Activated CD8-positive, alpha-beta memory T cell treated with anti-CD3 and anti-CD28 coated beads, Interleukin-2, amount 10 ng/mL, durations not matched to agents 7 days and 5 days (primary cell): ENCODE measurements at regions not wholly inside any gene's neighbourhood (a gene's known extent, or its start where the extent isn't known, plus 50 kb on each side); places are given as distances from the start of the nearest gene placed in this dataset.

Source experiments
- ATAC-seq: fragments of 150-1000 bp; cut with Tn5 transposase; one replicate; pipeline ENCODE4 v1.10.0; 2021; ENCODE audit warnings: moderate library complexity
- CTCF ChIA-PET: fragments of 350-600 bp; sonication (Branson Sonifier 250); formaldehyde crosslinking; loops from one replicate; lab custom pipeline; 2021; ENCODE audit warnings: antibody characterized with exemption; lab: Charles Lee
- DNase-seq: peaks from one replicate; pipeline ENCODE4 v3.0.0-alpha.2; 2020
- H3K27ac Mint-ChIP-seq: one replicate; pipeline ENCODE4 v1.8.0; 2021; ENCODE audit warnings: mild to moderate bottlenecking, mixed read lengths
- H3K27me3 Mint-ChIP-seq: one replicate; pipeline ENCODE4 v1.8.0; 2021; ENCODE audit warnings: mixed read lengths
- H3K36me3 Mint-ChIP-seq: one replicate; pipeline ENCODE4 v1.8.0; 2021; ENCODE audit warnings: mild to moderate bottlenecking, mixed read lengths
- H3K4me1 Mint-ChIP-seq: one replicate; pipeline ENCODE4 v1.8.0; 2021; ENCODE audit warnings: mixed read lengths
- H3K4me3 Mint-ChIP-seq: one replicate; pipeline ENCODE4 v1.8.0; 2021; ENCODE audit warnings: mild to moderate bottlenecking, moderate library complexity, mixed read lengths
- H3K9me3 Mint-ChIP-seq: one replicate; pipeline ENCODE4 v1.8.0; 2022; ENCODE audit warnings: low read depth, mixed read lengths

DNA sequence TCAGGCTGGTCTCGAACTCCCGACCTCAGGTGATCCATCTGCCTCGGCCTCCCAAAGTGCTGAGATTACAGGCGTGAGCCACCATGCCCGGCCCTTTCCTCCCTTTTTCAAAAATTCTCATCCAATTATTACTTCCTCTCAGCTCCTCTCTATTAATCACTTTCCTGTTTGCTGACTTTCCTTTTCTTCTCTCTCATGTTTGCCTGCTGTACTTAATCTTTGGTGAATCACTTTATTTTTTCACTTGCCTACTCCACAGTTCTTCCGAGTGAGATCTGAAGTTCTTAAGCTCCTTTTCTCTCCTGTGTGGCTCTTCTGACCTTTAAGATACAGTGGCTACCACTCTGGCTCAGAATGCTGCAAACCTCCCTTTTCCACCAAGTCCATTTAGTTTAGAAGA is 126.3 kb upstream of the SERTAD2 start:
- CTCF ChIA-PET: interaction anchor here (1.3 kb wide), 1 partner anchor 52 kb away, joined by 3 read pairs; no protein-coding TSS in a partner anchor
- Mint-ChIP-seq H3K4me1 (peaks cover 3% of the 10 kb centered on the region), H3K4me3 (no peak overlapping the region), H3K9me3 (no peaks in the 10 kb centered on the region), H3K27me3 (no peaks in the 10 kb centered on the region), H3K36me3 (peaks cover 3% of the 10 kb centered on the region), H3K27ac (no peak overlapping the region)
- ATAC-seq (no peak), DNase-seq (no peak)

DNA sequence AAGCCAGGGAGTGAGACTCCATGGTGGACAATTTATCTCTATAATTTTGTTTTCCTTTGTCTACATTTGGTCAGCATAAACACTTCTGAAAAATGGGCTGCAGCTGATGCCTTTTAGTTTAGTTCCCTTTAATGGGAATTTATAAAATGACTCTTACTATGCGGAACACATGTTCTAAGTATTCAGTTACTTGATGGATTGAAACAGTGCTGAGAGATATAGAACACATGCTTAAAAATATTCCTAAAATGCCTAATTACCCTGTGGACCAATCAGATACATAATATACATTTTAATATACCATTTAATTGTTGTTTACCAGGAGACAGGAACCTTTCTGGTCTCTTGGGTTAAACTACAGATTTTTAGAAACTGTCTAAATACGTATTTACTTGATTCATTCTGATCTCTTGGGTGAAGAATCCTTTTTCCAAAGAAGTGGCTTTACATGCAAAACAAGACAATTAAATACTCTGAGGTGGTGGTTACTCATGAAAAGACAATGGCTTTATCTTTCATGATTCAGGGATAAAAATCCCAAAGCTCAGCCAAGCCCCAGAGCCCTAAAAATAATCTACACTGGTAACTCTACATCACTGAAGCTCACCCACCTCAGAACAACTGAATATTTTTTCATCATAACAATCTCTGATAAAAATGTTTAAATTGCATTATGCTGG is 128.1 kb upstream of the SERTAD2 start:
- CTCF ChIA-PET: interaction anchor here (1.3 kb wide), 1 partner anchor 12 kb away, joined by 3 read pairs; no protein-coding TSS in a partner anchor

DNA sequence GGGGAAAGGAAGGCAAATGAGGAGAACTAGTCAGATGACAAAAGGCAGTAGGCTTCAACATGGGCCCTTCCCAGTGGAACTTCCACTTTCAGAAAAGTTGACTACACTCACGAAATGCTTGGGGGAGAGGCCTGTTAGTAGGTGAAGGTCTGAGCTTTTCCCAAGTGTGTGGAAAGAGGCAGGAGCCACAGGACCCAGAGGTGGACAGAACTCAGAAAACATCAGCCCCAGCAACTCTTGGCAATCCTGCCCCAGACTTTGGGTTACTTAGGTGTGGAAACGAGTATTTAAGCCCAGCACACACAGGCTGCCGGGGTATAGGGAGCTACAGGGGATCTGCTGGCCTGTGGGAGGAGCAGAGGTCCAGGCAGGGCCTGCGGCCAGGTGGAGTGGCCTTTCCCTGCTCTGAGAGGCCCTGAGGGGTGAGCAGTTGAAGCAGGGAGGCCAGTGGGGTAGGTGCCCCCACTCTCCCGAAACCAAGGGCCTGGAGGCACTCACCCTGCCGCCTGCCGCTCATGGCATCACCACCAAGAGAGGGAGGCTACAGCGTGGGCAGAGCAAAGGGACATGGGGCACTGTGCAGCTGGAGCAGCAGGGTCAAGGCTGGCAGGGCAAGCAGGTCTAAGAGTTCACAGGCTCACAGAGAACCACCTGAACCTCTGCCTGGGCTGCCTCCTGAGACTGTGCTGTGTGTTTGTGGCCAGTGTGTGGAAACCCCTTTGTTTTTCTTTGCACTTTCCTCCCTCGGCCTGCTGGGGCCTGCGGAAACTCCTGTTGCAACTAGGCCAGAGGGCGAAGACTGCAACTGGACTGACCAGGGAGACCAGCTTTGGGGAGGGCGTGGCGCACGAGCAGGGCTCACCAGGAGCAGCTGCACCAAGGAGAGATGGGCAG is 130.7 kb upstream of the SERTAD2 start:
- Mint-ChIP-seq H3K36me3 (no peaks in the 10 kb centered on the region), H3K27ac (no peak overlapping the region), H3K9me3 (no peaks in the 10 kb centered on the region), H3K4me3 (no peak overlapping the region), H3K4me1 (no peaks in the 10 kb centered on the region), H3K27me3 (no peaks in the 10 kb centered on the region)
- DNase-seq (no peak), ATAC-seq (no peak)
- CTCF ChIA-PET: interaction anchor here (1.3 kb wide), 1 partner anchor 47 kb away, joined by 4 read pairs; no protein-coding TSS in a partner anchor

More for the DNA sequence above, 128.1 kb upstream of the SERTAD2 start:
- no peak for DNase-seq
- ATAC-seq: no peak
- Mint-ChIP-seq H3K36me3 (no peaks in the 10 kb centered on the region), H3K9me3 (no peaks in the 10 kb centered on the region), H3K4me3 (no peak overlapping the region), H3K27me3 (no peaks in the 10 kb centered on the region), H3K27ac (no peak overlapping the region), H3K4me1 (no peaks in the 10 kb centered on the region)

DNA sequence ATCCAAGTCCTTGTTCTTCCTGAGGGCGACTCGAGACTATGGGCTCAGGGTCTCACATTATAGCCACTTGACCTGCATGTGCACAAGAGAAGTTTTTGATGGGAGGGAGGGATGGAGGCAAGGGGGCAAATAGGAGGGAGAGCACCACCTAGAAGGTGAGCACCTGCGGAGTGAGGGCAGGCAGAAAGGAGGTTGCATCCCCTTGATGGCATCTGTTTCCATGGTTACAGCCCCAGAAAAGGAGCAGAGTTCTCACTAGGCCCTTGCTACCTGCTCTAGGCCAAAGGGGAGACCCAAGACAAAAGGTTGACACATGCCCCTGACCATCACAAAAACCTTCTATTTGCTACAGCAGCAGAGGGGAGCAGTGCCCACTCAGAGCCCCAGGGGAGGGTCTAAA is 131.5 kb upstream of the SERTAD2 start:
- DNase-seq: no peak
- CTCF ChIA-PET: interaction anchor here (1.3 kb wide), 1 partner anchor 47 kb away, joined by 4 read pairs; no protein-coding TSS in a partner anchor
- H3K4me1 Mint-ChIP-seq: no peaks in the 10 kb centered on the region
- no peak for ATAC-seq
- no peak overlapping the region for H3K4me3 Mint-ChIP-seq
- no peaks in the 10 kb centered on the region for H3K36me3 Mint-ChIP-seq
- no peaks in the 10 kb centered on the region for H3K9me3 Mint-ChIP-seq
- no peak overlapping the region for H3K27ac Mint-ChIP-seq
- no peaks in the 10 kb centered on the region for H3K27me3 Mint-ChIP-seq

DNA sequence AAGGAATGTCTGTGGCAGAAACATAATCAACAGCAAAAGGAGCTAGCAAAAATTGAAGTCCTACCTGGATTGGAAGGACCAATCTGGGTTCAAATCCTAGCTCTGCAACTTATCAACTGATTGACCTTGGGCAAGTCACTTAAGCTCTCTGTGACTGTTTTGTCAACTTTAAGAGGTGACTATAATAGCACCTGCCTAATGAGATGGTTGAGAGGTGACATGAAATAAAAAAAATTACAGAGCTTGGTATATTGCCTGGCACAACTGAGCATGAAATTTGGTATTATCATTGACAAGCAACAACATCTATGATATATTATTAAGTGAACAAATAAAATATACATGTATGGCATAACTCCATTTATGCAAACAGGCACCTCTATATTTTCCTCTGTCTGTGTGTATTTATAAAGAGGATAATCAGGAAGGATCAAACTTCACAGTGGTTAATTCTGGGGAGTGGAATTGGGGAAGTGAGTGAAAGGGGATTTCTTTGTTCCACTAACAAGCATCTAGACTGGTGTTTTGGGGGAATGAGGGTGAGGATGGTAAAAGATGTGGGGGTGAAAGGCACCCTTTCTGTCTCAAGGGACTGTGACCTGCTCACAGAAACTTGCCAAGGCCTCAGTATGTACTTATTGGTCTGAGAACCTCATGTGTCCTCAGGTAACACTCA is 132.8 kb upstream of the SERTAD2 start:
- no peaks in the 10 kb centered on the region for H3K36me3 Mint-ChIP-seq
- DNase-seq (no peak), ATAC-seq (no peak)
- CTCF ChIA-PET: no interaction called here
- H3K9me3 Mint-ChIP-seq: no peaks in the 10 kb centered on the region
- H3K4me3 Mint-ChIP-seq: no peak overlapping the region
- no peaks in the 10 kb centered on the region for H3K4me1 Mint-ChIP-seq
- H3K27ac Mint-ChIP-seq: no peak overlapping the region
- no peaks in the 10 kb centered on the region for H3K27me3 Mint-ChIP-seq

DNA sequence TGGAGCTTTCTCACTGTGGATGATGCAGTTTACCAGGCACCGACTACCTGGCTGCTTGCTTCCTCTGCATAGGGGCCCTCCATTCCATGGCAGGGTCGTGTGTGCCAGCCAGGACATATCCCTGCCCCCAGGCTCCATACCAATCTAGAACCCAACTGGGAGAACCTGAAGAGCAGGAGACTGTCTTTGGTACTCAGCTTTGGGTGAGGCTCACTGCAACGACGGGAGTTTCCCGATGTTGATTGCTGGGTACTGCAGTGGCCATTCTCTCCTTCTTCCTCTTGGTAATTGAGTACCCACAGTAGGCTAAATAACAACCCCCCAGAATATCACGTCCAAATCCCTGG is 133.3 kb upstream of the SERTAD2 start:
- DNase-seq: no peak
- Mint-ChIP-seq H3K27ac (no peak overlapping the region), H3K36me3 (no peaks in the 10 kb centered on the region), H3K4me1 (no peaks in the 10 kb centered on the region), H3K9me3 (no peaks in the 10 kb centered on the region), H3K27me3 (no peaks in the 10 kb centered on the region), H3K4me3 (no peak overlapping the region)
- CTCF ChIA-PET: no interaction called here
- ATAC-seq: no peak

DNA sequence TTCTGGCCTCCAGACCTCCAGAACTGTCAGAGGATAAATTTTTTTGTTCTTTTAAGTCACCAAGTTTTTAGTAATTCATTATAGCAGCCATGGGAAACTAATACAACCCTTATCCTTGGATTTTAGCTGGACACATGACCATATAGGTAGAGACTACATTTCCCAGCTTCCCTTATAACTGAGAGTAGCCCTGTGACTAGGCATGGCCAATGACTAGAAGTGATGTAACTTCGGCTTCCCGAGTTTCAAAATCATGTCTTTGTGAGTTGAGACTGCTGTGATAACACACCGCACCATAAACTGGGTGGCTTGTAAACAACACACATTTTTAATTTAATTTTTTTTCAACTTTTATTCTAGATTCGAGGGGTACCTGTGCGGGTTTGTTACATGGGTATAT is 134.0 kb upstream of the SERTAD2 start:
- H3K4me1 Mint-ChIP-seq: no peaks in the 10 kb centered on the region
- ATAC-seq (no peak), DNase-seq (no peak)
- peaks cover 4% of the 10 kb centered on the region for H3K27me3 Mint-ChIP-seq
- no peaks in the 10 kb centered on the region for H3K9me3 Mint-ChIP-seq
- CTCF ChIA-PET: no interaction called here
- no peak overlapping the region for H3K27ac Mint-ChIP-seq
- H3K36me3 Mint-ChIP-seq: no peaks in the 10 kb centered on the region
- H3K4me3 Mint-ChIP-seq: no peak overlapping the region

DNA sequence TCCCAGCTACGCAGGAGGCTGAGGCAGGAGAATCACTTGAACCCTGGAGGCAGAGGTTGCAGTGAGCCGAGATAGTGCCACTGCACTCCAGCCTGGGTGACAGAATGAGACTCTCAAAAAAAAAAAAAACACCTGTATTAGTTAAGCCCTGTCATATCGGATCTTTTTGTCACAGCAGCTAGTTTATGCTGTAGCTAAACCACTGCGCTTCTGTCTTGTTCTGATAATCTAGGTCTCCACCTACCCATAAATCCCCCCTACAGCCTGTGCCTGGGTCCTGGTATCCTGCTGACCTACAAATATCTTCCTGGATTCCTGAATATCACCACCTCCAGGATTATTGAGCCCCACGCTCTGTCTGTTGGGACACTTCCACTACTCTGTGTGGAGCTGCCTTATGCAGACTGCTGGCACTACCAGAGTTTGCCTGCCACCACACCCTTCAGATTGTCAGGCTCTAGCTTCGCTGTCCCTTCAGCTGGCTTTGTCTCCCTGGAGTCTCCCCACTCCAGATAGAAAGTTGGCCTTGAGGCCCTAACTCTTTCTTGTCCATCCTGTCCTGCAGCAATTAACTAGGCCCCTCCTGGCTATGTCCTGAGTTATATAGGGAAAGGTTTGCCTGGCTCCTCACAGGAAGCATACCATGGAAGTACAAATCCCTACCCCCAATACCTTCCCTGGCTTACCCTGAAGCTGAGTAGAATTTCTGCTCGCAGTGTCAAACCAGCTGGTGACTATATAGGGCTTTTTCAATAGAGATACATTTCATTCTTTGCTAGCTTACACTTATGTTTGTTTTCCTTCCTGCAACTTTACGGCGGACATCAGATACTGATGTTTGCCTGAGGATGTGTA is 136.0 kb upstream of the SERTAD2 start:
- Mint-ChIP-seq H3K9me3 (no peaks in the 10 kb centered on the region), H3K4me1 (no peaks in the 10 kb centered on the region), H3K27me3 (peaks cover 15% of the 10 kb centered on the region), H3K27ac (no peak overlapping the region), H3K36me3 (no peaks in the 10 kb centered on the region), H3K4me3 (no peak overlapping the region)
- ATAC-seq (no peak), DNase-seq (no peak)
- CTCF ChIA-PET: interaction anchor here (1.0 to 1.3 kb wide), 2 partner anchors 16 to 42 kb away, joined by 3 read pairs; no protein-coding TSS in a partner anchor

DNA sequence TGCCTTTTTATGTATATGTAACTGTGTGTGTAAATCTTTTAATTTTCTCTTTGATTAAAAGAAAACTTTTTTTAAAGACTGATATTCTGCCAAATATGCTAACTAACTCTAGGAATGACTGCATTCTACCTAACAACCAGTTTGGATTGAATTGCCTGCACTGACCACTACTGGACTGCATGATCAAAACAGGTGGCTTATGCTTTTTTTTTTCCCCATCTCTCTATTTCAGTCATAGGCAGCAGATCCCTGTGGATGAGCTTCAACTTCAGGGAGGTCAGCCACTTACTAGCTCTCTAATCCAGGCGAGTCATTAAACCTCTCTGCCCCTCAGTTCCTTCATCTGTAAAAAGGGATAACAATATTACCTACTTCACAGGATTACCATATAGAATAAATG is 138.6 kb upstream of the SERTAD2 start:
- H3K27me3 Mint-ChIP-seq: peaks cover 15% of the 10 kb centered on the region
- no peak overlapping the region for H3K27ac Mint-ChIP-seq
- H3K4me1 Mint-ChIP-seq: no peaks in the 10 kb centered on the region
- no peak for DNase-seq
- CTCF ChIA-PET: interaction anchor here (0.9 to 1.4 kb wide), 4 partner anchors 23 to 306 kb away, joined by 3 read pairs; no protein-coding TSS in a partner anchor
- H3K9me3 Mint-ChIP-seq: no peaks in the 10 kb centered on the region
- ATAC-seq: no peak
- H3K36me3 Mint-ChIP-seq: no peaks in the 10 kb centered on the region
- H3K4me3 Mint-ChIP-seq: no peak overlapping the region

DNA sequence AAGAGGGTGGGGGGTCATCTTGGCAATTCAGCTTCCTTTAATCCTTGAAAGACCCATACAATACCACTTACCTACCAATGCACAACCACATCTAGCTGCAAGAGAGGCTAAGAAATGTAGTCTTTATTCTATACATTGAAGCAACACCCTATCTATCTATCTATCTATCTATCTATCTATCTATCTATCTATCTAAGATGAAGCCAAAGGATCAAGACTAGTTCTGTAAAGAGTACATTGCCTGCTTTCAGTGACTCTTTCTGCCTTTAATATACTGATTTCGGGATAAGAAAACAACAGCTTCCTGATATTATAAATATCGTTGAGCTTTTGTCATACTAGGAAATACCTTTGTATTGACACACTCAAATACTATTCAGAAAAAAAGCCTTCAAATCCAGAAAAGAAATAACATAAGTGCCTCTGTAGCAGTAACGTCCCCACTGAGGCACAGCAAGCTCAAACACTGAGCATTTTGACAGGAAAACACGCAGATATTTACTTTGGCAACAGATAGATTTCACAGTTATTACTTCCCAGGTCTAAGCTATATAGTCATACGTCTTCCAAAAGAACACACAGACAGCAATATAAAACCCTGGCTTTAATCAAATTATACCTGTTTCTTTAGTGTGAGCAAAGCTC is 139.4 kb upstream of the SERTAD2 start:
- CTCF ChIA-PET: interaction anchor here (0.8 to 1.4 kb wide), 5 partner anchors 12 to 184 kb away, joined by 3 read pairs; no protein-coding TSS in a partner anchor
- no peaks in the 10 kb centered on the region for H3K9me3 Mint-ChIP-seq
- H3K4me3 Mint-ChIP-seq: no peak overlapping the region
- H3K4me1 Mint-ChIP-seq: no peaks in the 10 kb centered on the region
- H3K36me3 Mint-ChIP-seq: no peaks in the 10 kb centered on the region
- DNase-seq (no peak), ATAC-seq (no peak)
- no peak overlapping the region for H3K27ac Mint-ChIP-seq
- peaks cover 21% of the 10 kb centered on the region for H3K27me3 Mint-ChIP-seq

DNA sequence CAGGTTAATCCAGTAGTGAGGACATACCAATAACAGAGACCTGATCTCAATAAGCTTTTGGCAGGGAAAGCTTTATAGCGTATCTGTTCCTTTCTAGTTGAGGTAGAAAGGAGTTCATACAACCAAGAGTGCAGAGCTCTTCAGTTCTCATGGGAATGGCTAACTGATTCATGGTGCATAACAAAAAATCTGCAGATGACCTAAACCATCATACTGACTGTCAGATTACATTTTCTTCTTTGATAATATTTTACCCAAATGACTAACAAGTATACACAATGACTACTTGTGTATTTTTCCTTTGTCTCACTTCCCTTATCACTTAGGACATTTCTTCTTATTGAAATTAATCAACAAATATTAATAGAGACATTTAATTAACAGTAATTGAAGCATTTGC is 140.0 kb upstream of the SERTAD2 start:
- CTCF ChIA-PET: interaction anchor here (0.8 to 1.4 kb wide), 3 partner anchors 13 to 147 kb away, joined by 3 to 5 read pairs (median 3); no protein-coding TSS in a partner anchor
- ATAC-seq: no peak

DNA sequence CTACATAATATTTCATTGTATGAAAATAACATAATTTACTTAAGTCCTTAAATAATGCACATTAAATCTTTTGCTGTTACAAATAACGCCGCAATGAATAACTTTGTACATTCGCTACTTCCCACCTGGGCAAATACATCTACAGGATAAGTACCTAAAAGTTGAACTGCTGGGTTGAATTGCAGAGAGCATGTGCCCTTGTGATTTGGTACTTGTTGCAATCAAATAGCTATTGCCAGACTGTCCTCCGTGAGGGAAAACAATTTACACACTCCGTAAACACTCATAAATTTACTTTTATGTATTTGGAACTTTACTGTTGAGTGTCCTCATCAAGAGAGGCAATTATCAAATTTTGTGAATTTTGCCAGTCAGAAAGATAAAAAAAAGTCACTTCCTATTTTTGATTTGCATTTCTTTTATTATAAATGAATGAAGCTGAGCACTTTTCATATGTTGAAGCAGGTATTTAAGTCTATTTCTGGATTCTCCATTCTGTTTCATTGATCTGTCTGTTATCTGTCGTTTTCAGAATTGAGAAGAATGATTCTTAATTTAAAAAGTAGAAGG is 140.8 kb upstream of the SERTAD2 start:
- ATAC-seq (no peak), DNase-seq (no peak)
- CTCF ChIA-PET: interaction anchor here (1.0 to 1.4 kb wide), 3 partner anchors 13 to 78 kb away, joined by 3 to 5 read pairs (median 3); no protein-coding TSS in a partner anchor
- H3K36me3 Mint-ChIP-seq: no peaks in the 10 kb centered on the region
- no peak overlapping the region for H3K4me3 Mint-ChIP-seq
- H3K27me3 Mint-ChIP-seq: peaks cover 27% of the 10 kb centered on the region
- H3K9me3 Mint-ChIP-seq: no peaks in the 10 kb centered on the region
- no peak overlapping the region for H3K27ac Mint-ChIP-seq
- no peaks in the 10 kb centered on the region for H3K4me1 Mint-ChIP-seq

More for the DNA sequence above, 140.0 kb upstream of the SERTAD2 start:
- no peak for DNase-seq
- Mint-ChIP-seq H3K36me3 (no peaks in the 10 kb centered on the region), H3K4me1 (no peaks in the 10 kb centered on the region), H3K27me3 (peaks cover 26% of the 10 kb centered on the region), H3K9me3 (no peaks in the 10 kb centered on the region), H3K27ac (no peak overlapping the region), H3K4me3 (no peak overlapping the region)
